A549 (cell line): ENCODE measurements at regions not wholly inside any gene's neighbourhood (a gene's known extent, or its start where the extent isn't known, plus 50 kb on each side); places are given as distances from the start of the nearest gene placed in this dataset.

Experiments
- ATAC-seq, 2 experiments: fragments of 200-7000 bp in 1 of 2; fragments of >200 bp in 1 of 2; cut with Nextera tagmentation in 1 of 2; cut with Tn5 transposase in 1 of 2; 3 replicates each; pipeline versions ENCODE4 v1.8.0 to v1.9.1; 2018 to 2020; ENCODE audit warnings: mild to moderate bottlenecking in 1 of 2, moderate library complexity in 1 of 2
- CTCF ChIA-PET: fragments of 300-600 bp; sonication (Branson Sonifier 250); formaldehyde crosslinking; extraction: SDS; loops from one replicate; lab custom pipeline; 2021; ENCODE audit warnings: antibody characterized with exemption, inconsistent platforms; lab: Yijun Ruan, JAX
- POLR2A ChIA-PET: fragments of 350-600 bp; formaldehyde crosslinking; extraction: SDS; loops from one replicate; lab custom pipeline; 2021; ENCODE audit warnings: antibody characterized with exemption, inconsistent platforms; lab: Yijun Ruan, JAX
- DNase-seq, 2 experiments: peaks; one replicate each; pipeline versions ENCODE4 v3.0.0 to v3.0.0-alpha.2; 2011 to 2016; ENCODE audit warnings: low read depth in 1 of 2, low spot score in 1 of 2
- FAIRE-seq: peaks from 2 replicates; lab custom pipeline; 2011; peaks lifted over from hg19 to GRCh38; lab: Jason Lieb, UNC
- H3K27ac ChIP-seq, 2 experiments: fragments of >200 bp; sonication (Bioruptor Twin); formaldehyde crosslinking; 3 replicates each; pipeline ENCODE4 v1.5.1; 2016 to 2017
- H3K4me1 ChIP-seq: fragments of >200 bp; sonication (Bioruptor Twin); formaldehyde crosslinking; 3 replicates; pipeline ENCODE4 v1.6.1; 2016
- H3K4me2 ChIP-seq: fragments of >200 bp; sonication (Bioruptor Twin); formaldehyde crosslinking; 3 replicates; pipeline ENCODE4 v1.6.1; 2016
- H3K4me3 ChIP-seq: fragments of >200 bp; sonication (Bioruptor Twin); formaldehyde crosslinking; 3 replicates; pipeline ENCODE4 v1.5.1; 2016
- H3K9me3 ChIP-seq: fragments of >200 bp; sonication (Bioruptor Twin); formaldehyde crosslinking; 3 replicates; pipeline ENCODE4 v1.6.1; 2016
- CBX8 ChIP-seq: fragments of 200-600 bp; sonication (generic); IDR thresholded peaks from 2 replicates; pipeline ENCODE4 v1.6.1; 2016
- CHD2 ChIP-seq: fragments of 150-350 bp; IDR thresholded peaks from 2 replicates; pipeline ENCODE4 v1.6.1; 2014; ENCODE audit warnings: low read length; ENCODE audit not compliant: partially characterized antibody
- EHF ChIP-seq: fragments of 250-450 bp; sonication (Bioruptor Pico); IDR thresholded peaks from 2 replicates; pipeline ENCODE4 v1.5.0; 2020; ENCODE audit warnings: mild to moderate bottlenecking
- ESRRA ChIP-seq: fragments of 150-350 bp; IDR thresholded peaks from 2 replicates; pipeline ENCODE4 v1.6.1; 2014; ENCODE audit warnings: mild to moderate bottlenecking, low read length, borderline replicate concordance
- HDAC2 ChIP-seq: fragments of 200-600 bp; sonication (generic); IDR thresholded peaks from 2 replicates; pipeline ENCODE4 v1.6.1; 2016
- HOXB13 ChIP-seq: fragments of 250-450 bp; sonication (Bioruptor Pico); IDR thresholded peaks from 2 replicates; pipeline ENCODE4 v1.5.0; 2020; ENCODE audit warnings: low read depth, mild to moderate bottlenecking, moderate library complexity
- JUN ChIP-seq, 2 experiments: fragments of >200 bp; sonication (Bioruptor Twin); formaldehyde crosslinking; IDR thresholded peaks; 2 replicates in 1 of 2; 3 replicates in 1 of 2; pipeline ENCODE4 v1.6.1; 2016 to 2017
- KDM5A ChIP-seq: fragments of 200-600 bp; sonication (generic); IDR thresholded peaks from 2 replicates; pipeline ENCODE4 v1.6.1; 2016; ENCODE audit warnings: antibody characterized with exemption, mild to moderate bottlenecking
- NPAS2 ChIP-seq: fragments of 250-450 bp; sonication (Bioruptor Pico); IDR thresholded peaks from 2 replicates; pipeline ENCODE4 v1.8.0; 2022; ENCODE audit warnings: mild to moderate bottlenecking, moderate library complexity, borderline replicate concordance
- POLR2A ChIP-seq: IDR thresholded peaks from 2 replicates; pipeline ENCODE4 v1.6.1; 2012; ENCODE audit warnings: mild to moderate bottlenecking, low read length
- RFX5 ChIP-seq: fragments of 450-650 bp; IDR thresholded peaks from 2 replicates; pipeline ENCODE4 v1.7.1; 2014; ENCODE audit warnings: antibody characterized with exemption, mild to moderate bottlenecking, moderate library complexity
- RNF2 ChIP-seq: fragments of 200-600 bp; sonication (generic); IDR thresholded peaks from 2 replicates; pipeline ENCODE4 v1.6.1; 2016; ENCODE audit warnings: low read depth, mild to moderate bottlenecking, antibody characterized with exemption, moderate library complexity, borderline replicate concordance
- SMC3 ChIP-seq: fragments of >200 bp; sonication (Bioruptor Twin); formaldehyde crosslinking; IDR thresholded peaks from 3 replicates; pipeline ENCODE4 v1.6.1; 2018; ENCODE audit warnings: inconsistent platforms
- SREBF2 ChIP-seq: fragments of 450-650 bp; IDR thresholded peaks from 2 replicates; pipeline ENCODE4 v1.6.1; 2014; ENCODE audit warnings: mild to moderate bottlenecking, moderate library complexity
- ZFP36 ChIP-seq: fragments of 450-650 bp; IDR thresholded peaks from 2 replicates; pipeline ENCODE4 v1.6.1; 2014; ENCODE audit warnings: borderline replicate concordance; ENCODE audit not compliant: partially characterized antibody
- WGBS: methylation state at CpG from one replicate; pipeline ENCODE4 v1.1.6; 2017; ENCODE audit errors: missing lambda C conversion rate; 5-methylcytosine and 5-hydroxymethylcytosine counted together
- TF ChIP-seq, protein P1 (sequence below): IDR thresholded peaks from 2 replicates; pipeline ENCODE4 v1.6.1; 2012
- TF ChIP-seq, protein P2 (sequence below): fragments of 150-350 bp; IDR thresholded peaks from 2 replicates; pipeline ENCODE4 v1.6.1; 2014; ENCODE audit warnings: low read depth, mild to moderate bottlenecking, low read length
- TF ChIP-seq, protein P3 (sequence below): IDR thresholded peaks from 2 replicates; pipeline ENCODE4 v1.6.1; 2012; ENCODE audit warnings: low read depth, borderline replicate concordance
- TF ChIP-seq, protein P4 (sequence below): fragments of 450-650 bp; IDR thresholded peaks from 2 replicates; pipeline ENCODE4 v1.6.1; 2014; ENCODE audit warnings: antibody characterized with exemption
- TF ChIP-seq, protein P5 (sequence below): fragments of >200 bp; sonication (Bioruptor Twin); formaldehyde crosslinking; IDR thresholded peaks from 2 replicates; pipeline ENCODE4 v1.6.1; 2016
- TF ChIP-seq, protein P6 (sequence below): fragments of 200-600 bp; sonication (generic); IDR thresholded peaks from 2 replicates; pipeline ENCODE4 v1.6.1; 2016; ENCODE audit warnings: antibody characterized with exemption, mild to moderate bottlenecking, moderate library complexity

DNA sequence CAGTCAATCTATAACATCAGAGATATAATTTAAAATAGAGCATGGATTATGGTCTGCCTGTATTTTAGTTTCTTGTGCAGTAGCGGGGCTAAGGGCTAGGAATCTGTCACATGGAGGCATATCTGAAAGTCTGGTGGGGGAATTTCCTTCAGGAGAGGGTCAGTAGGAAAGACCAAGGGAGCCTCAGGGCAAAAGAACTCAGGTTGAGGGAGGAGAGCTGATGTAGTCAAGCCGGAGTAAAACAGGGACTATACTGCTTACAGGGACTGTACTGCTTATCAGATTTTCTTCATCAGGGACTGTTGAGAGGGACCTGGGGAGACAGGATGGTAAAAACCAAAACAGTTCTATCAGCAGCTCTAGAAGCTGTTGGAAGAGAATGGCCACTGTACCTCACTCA lies 82.0 kb upstream of the CPM start (continued):
- TF ChIP-seq, protein P1, sequence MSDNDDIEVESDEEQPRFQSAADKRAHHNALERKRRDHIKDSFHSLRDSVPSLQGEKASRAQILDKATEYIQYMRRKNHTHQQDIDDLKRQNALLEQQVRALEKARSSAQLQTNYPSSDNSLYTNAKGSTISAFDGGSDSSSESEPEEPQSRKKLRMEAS, result no peak
- TF ChIP-seq CHD2 (no peak), ESRRA (no peak), ZFP36 (no peak), HDAC2 (no peak)

DNA sequence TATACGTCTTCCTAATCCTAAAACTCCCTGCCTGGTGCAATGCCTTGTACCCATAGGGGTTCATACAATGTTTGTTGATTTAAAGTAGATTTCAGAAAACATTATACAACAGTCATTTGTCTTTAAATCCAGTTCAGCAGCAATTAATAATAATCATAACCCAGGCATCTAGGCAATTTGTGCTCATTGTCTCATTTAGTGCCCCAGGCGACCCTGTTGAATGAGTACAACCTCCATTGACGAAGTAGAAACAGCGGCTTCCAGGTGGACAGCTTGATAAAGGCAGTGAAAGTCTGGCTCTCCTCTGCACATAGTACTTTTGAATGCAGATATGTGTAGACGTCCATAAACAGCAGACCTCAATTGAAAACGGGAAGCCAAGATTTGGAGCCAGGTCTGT lies 82.9 kb upstream of the CPM start:
- ChIA-PET POLR2A (no interaction called here), CTCF (interaction anchor here (1.0 to 1.2 kb wide), 2 partner anchors 76 to 117 kb away, joined by 3 read pairs; no protein-coding TSS in a partner anchor)
- Histone ChIP-seq H3K4me1 (no peaks in the 10 kb centered on the region), H3K9me3 (0 out of 3 replicates have a peak, but pooled peaks cover 3% of the 10 kb centered on the region), H3K4me3 (no peak overlapping the region), H3K4me2 (no peak overlapping the region), H3K27ac (no peak overlapping the region)
- TF ChIP-seq, protein P2, sequence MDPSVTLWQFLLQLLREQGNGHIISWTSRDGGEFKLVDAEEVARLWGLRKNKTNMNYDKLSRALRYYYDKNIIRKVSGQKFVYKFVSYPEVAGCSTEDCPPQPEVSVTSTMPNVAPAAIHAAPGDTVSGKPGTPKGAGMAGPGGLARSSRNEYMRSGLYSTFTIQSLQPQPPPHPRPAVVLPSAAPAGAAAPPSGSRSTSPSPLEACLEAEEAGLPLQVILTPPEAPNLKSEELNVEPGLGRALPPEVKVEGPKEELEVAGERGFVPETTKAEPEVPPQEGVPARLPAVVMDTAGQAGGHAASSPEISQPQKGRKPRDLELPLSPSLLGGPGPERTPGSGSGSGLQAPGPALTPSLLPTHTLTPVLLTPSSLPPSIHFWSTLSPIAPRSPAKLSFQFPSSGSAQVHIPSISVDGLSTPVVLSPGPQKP, result no peak
- TF ChIP-seq RNF2 (no peak), NPAS2 (CRISPR knock-in tag) (no peak), ESRRA (no peak), POLR2A (no peak), CHD2 (no peak), RFX5 (no peak), CBX8 (no peak), SMC3 (no peak), HOXB13 (no peak), EHF (CRISPR knock-in tag) (no peak), KDM5A (no peak), JUN (IDR thresholded peaks at IDR 0.05) (no peak), SREBF2 (no peak)
- TF ChIP-seq, protein P3, sequence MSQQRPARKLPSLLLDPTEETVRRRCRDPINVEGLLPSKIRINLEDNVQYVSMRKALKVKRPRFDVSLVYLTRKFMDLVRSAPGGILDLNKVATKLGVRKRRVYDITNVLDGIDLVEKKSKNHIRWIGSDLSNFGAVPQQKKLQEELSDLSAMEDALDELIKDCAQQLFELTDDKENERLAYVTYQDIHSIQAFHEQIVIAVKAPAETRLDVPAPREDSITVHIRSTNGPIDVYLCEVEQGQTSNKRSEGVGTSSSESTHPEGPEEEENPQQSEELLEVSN, result no peak
- TF ChIP-seq, protein P4, sequence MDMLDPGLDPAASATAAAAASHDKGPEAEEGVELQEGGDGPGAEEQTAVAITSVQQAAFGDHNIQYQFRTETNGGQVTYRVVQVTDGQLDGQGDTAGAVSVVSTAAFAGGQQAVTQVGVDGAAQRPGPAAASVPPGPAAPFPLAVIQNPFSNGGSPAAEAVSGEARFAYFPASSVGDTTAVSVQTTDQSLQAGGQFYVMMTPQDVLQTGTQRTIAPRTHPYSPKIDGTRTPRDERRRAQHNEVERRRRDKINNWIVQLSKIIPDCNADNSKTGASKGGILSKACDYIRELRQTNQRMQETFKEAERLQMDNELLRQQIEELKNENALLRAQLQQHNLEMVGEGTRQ, result no peak
- TF ChIP-seq, protein P5, sequence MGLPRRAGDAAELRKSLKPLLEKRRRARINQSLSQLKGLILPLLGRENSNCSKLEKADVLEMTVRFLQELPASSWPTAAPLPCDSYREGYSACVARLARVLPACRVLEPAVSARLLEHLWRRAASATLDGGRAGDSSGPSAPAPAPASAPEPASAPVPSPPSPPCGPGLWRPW, result no peak
- TF ChIP-seq, protein P6, sequence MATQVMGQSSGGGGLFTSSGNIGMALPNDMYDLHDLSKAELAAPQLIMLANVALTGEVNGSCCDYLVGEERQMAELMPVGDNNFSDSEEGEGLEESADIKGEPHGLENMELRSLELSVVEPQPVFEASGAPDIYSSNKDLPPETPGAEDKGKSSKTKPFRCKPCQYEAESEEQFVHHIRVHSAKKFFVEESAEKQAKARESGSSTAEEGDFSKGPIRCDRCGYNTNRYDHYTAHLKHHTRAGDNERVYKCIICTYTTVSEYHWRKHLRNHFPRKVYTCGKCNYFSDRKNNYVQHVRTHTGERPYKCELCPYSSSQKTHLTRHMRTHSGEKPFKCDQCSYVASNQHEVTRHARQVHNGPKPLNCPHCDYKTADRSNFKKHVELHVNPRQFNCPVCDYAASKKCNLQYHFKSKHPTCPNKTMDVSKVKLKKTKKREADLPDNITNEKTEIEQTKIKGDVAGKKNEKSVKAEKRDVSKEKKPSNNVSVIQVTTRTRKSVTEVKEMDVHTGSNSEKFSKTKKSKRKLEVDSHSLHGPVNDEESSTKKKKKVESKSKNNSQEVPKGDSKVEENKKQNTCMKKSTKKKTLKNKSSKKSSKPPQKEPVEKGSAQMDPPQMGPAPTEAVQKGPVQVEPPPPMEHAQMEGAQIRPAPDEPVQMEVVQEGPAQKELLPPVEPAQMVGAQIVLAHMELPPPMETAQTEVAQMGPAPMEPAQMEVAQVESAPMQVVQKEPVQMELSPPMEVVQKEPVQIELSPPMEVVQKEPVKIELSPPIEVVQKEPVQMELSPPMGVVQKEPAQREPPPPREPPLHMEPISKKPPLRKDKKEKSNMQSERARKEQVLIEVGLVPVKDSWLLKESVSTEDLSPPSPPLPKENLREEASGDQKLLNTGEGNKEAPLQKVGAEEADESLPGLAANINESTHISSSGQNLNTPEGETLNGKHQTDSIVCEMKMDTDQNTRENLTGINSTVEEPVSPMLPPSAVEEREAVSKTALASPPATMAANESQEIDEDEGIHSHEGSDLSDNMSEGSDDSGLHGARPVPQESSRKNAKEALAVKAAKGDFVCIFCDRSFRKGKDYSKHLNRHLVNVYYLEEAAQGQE, result no peak
- ATAC-seq (no peak), FAIRE-seq (no peak), DNase-seq (no peak)
- WGBS, result 66% methylated on average over 6 of the region's 6 CpGs
